Activated CD8-positive, alpha-beta T cell treated with anti-CD3 and anti-CD28 coated beads for 36 hours (primary cell): ENCODE measurements at regions not wholly inside any gene's neighbourhood (a gene's known extent, or its start where the extent isn't known, plus 50 kb on each side); places are given as distances from the start of the nearest gene placed in this dataset.

Experiments
- ATAC-seq: fragments of 200-7000 bp; cut with Tn5 transposase; one replicate; pipeline ENCODE4 v1.10.0; 2021; ENCODE audit warnings: mild to moderate bottlenecking, moderate library complexity
- CTCF ChIA-PET: fragments of 350-600 bp; sonication (Branson Sonifier 250); formaldehyde crosslinking; loops from one replicate; lab custom pipeline; 2021; ENCODE audit warnings: antibody characterized with exemption; lab: Charles Lee
- POLR2A ChIA-PET: fragments of 350-600 bp; sonication (Branson Sonifier 250); formaldehyde crosslinking; loops from one replicate; lab custom pipeline; 2021; ENCODE audit warnings: antibody characterized with exemption; lab: Charles Lee
- DNase-seq: peaks from one replicate; pipeline ENCODE4 v3.0.0-alpha.2; 2020
- H3K27ac Mint-ChIP-seq: one replicate; pipeline ENCODE4 v1.8.0; 2021; ENCODE audit warnings: mild to moderate bottlenecking, mixed read lengths
- H3K27me3 Mint-ChIP-seq: one replicate; pipeline ENCODE4 v1.8.0; 2021; ENCODE audit warnings: mixed read lengths
- H3K36me3 Mint-ChIP-seq: one replicate; pipeline ENCODE4 v1.8.0; 2021; ENCODE audit warnings: low read depth, mixed read lengths
- H3K4me1 Mint-ChIP-seq: one replicate; pipeline ENCODE4 v1.8.0; 2021; ENCODE audit warnings: low read depth, mixed read lengths
- H3K4me3 Mint-ChIP-seq: one replicate; pipeline ENCODE4 v1.8.0; 2021; ENCODE audit warnings: mild to moderate bottlenecking, moderate library complexity, mixed read lengths
- H3K9me3 Mint-ChIP-seq: one replicate; pipeline ENCODE4 v1.8.0; 2021; ENCODE audit warnings: mixed read lengths
- intact Hi-C: fragments of 100-400 bp; cut with micrococcal nuclease; formaldehyde crosslinking; loops from one replicate; pipeline ENCODE4 v1.10.0; 2022
- TF ChIP-seq, protein P1 (sequence below): fragments of 200-600 bp; IDR thresholded peaks from one replicate; pipeline ENCODE4 v1.8.0; 2022; ENCODE audit warnings: antibody characterized with exemption, mild to moderate bottlenecking

DNA sequence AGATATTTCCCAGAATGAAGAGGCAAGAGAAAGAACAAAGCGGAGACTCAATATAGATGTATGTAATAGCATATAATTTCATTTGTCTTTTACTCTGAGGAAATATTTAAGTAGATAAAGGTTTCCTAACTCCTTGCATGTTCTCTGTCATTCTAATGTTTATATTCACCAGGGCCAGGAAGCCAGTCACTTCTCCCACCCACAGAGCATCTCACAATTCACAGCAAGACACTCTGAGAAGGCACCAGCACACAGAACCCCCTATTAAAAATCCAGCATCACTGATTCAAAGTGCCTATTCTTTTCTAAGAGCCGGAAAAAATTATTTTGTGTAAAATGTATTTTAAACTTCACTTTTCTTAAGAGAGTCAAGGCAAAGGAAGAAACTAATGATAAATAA lies 927.1 kb downstream of the C4orf33 start:
- Mint-ChIP-seq H3K4me1 (no peaks in the 10 kb centered on the region), H3K4me3 (no peak overlapping the region), H3K9me3 (peaks cover 2% of the 10 kb centered on the region), H3K27me3 (no peaks in the 10 kb centered on the region), H3K27ac (no peak overlapping the region), H3K36me3 (no peaks in the 10 kb centered on the region)
- intact Hi-C loops, result no loop called here
- POLR2A ChIA-PET, result no interaction called here
- DNase-seq (no peak), ATAC-seq (no peak)
- TF ChIP-seq, protein P1, sequence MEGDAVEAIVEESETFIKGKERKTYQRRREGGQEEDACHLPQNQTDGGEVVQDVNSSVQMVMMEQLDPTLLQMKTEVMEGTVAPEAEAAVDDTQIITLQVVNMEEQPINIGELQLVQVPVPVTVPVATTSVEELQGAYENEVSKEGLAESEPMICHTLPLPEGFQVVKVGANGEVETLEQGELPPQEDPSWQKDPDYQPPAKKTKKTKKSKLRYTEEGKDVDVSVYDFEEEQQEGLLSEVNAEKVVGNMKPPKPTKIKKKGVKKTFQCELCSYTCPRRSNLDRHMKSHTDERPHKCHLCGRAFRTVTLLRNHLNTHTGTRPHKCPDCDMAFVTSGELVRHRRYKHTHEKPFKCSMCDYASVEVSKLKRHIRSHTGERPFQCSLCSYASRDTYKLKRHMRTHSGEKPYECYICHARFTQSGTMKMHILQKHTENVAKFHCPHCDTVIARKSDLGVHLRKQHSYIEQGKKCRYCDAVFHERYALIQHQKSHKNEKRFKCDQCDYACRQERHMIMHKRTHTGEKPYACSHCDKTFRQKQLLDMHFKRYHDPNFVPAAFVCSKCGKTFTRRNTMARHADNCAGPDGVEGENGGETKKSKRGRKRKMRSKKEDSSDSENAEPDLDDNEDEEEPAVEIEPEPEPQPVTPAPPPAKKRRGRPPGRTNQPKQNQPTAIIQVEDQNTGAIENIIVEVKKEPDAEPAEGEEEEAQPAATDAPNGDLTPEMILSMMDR, result no peak
- CTCF ChIA-PET, result no interaction called here

DNA sequence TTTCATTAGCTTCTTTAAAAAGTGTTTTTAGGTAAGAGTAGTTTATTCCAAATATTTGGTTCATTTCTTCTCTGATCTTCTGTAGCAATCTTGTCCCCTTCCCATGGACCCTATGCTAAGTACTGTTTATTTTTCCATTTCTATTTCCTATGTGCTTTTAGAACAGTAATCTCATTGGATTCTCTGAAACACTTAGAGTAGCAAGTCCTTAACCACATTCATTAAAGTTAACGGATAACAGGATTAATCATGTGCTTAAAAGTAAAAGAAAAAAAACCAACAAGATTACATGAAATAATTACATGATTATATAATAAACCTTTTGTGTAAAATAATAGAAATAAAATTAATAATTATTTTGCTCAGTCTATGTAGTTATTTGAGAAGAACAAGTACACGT lies 929.7 kb downstream of the C4orf33 start:
- TF ChIP-seq, protein P1, result no peak
- ChIA-PET POLR2A (no interaction called here), CTCF (no interaction called here)
- Mint-ChIP-seq H3K4me3 (no peak overlapping the region), H3K9me3 (peaks cover 2% of the 10 kb centered on the region), H3K4me1 (no peaks in the 10 kb centered on the region), H3K36me3 (no peaks in the 10 kb centered on the region), H3K27ac (no peak overlapping the region), H3K27me3 (no peaks in the 10 kb centered on the region)
- no peak for DNase-seq
- ATAC-seq, result no peak
- intact Hi-C loops, result no loop called here

DNA sequence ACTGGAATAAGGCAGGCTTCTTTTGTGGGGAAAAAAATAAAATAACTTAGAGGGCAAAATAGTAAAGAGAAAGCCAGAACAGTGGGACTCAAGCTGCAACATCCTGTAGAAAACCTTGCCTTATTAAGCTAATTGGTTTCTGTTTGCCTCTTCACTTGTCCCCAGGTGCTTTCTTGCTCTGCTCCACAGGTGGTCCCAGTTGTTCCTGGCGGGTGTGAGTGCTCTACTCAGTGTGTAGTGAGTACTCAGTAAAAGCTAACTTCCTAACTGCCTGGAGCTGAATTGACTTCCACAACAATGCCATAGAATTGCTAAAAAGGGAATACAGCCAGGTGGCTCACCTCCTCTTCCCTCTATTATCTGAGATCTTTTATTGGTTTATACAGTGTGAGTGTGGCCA lies 930.2 kb downstream of the C4orf33 start:
- no peaks in the 10 kb centered on the region for H3K4me1 Mint-ChIP-seq
- peaks cover 2% of the 10 kb centered on the region for H3K9me3 Mint-ChIP-seq
- H3K27ac Mint-ChIP-seq, result no peak overlapping the region
- TF ChIP-seq, protein P1, result no peak
- no peak for DNase-seq
- H3K36me3 Mint-ChIP-seq, result no peaks in the 10 kb centered on the region
- ChIA-PET CTCF (no interaction called here), POLR2A (no interaction called here)
- H3K4me3 Mint-ChIP-seq, result no peak overlapping the region
- intact Hi-C loops, result no loop called here
- no peak for ATAC-seq
- H3K27me3 Mint-ChIP-seq, result no peaks in the 10 kb centered on the region

DNA sequence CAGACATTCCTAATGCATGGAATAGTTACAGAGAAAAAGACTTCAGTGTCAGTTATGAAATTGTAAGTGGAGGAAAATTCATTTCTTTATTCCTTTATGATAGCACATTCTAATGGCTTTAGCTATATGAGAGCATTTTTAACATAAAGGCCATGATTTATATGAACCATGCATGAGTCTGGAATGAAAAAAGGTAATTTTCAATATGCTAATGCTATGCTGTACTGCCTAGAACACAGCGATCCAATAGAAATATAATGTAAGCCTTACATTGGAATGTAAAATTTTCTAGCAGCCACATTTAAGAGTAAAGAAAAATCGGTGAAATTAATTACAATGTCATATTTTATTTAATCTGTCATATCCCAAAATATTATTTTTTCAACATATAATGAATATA lies 932.0 kb downstream of the C4orf33 start:
- CTCF ChIA-PET, result no interaction called here
- ATAC-seq, result no peak
- Mint-ChIP-seq H3K4me1 (no peaks in the 10 kb centered on the region), H3K4me3 (no peak overlapping the region), H3K36me3 (no peaks in the 10 kb centered on the region), H3K27me3 (no peaks in the 10 kb centered on the region), H3K27ac (no peak overlapping the region), H3K9me3 (peaks cover 2% of the 10 kb centered on the region)
- intact Hi-C loops, result no loop called here
- DNase-seq, result no peak
- POLR2A ChIA-PET, result no interaction called here
- TF ChIP-seq, protein P1, result no peak

DNA sequence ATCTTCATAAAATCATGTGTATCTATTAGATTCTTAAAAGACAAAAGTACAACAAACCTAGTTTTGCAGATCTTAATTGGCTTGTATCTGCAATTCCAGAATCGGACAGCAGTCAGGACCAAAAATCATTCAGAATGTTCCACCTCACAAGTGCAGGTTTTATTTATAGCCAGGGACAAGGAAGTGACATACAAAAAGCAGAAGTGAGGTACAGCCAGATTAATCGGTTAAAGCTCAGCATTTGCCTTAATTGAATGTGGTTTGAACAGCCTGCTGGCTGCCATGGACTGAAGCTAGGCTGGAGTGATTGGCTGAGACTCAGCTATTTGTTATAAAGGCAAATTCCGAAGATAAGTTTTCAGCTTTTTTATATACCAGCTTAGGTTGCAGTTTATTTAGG lies 932.6 kb downstream of the C4orf33 start:
- DNase-seq (no peak), ATAC-seq (no peak)
- ChIA-PET CTCF (no interaction called here), POLR2A (interaction anchor here (0.6 kb wide), 1 partner anchor 10 kb away, joined by 3 read pairs; no protein-coding TSS in a partner anchor)
- no peaks in the 10 kb centered on the region for H3K4me1 Mint-ChIP-seq
- H3K9me3 Mint-ChIP-seq, result peaks cover 2% of the 10 kb centered on the region
- H3K4me3 Mint-ChIP-seq, result no peak overlapping the region
- H3K36me3 Mint-ChIP-seq, result no peaks in the 10 kb centered on the region
- intact Hi-C loops, result no loop called here
- TF ChIP-seq, protein P1, result no peak
- H3K27ac Mint-ChIP-seq, result no peak overlapping the region
- H3K27me3 Mint-ChIP-seq, result no peaks in the 10 kb centered on the region
